ENCODE measurements at regions not wholly inside any gene's neighbourhood (a gene's known extent, or its start where the extent isn't known, plus 50 kb on each side); places are given as distances from the start of the nearest gene placed in this dataset.
"Not testable (repeated sequence)": the region's sequence is repeated elsewhere in the genome, so short reads cannot be mapped to it uniquely, and the experiment has no call there.

DNA sequence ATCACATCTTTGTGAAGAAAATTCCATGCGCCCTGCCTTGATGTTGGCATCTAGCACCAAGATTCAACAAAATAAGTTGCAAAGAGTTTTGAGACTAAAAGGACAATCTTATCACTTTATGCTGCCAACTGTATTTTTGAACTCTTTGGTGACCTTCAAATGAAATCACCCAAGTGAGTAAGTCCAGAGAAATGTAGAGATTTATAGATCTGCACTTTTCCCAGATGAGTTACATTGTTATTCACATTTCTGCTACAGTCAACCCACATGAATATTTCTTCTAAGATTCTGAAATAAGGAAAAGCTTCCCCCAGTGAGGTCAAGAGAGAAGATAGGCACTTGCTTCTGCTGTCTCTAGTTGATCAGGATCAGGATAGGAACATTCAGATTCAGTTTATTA is 1034.2 kb downstream of the PRIM2 start:
- TF ChIP-seq CTCF (IDR thresholded peaks at IDR 0.05; ENCODE audit: low read depth, low read length); EZH2phosphoT487 (IDR thresholded peaks at IDR 0.05; ENCODE audit: low read depth): not testable (repeated sequence)

All from OCI-LY3 (cell line).